HEK293 (cell line): ENCODE measurements at regions not wholly inside any gene's neighbourhood (a gene's known extent, or its start where the extent isn't known, plus 50 kb on each side); places are given as distances from the start of the nearest gene placed in this dataset.
A peak's percentile ranks its signal among the peaks of the same experiment; 100 is the strongest.

Experiments used
- CTCF ChIA-PET: fragments of 350-600 bp; formaldehyde crosslinking; extraction: SDS; loops from one replicate; lab custom pipeline; 2021; ENCODE audit warnings: antibody characterized with exemption; lab: Yijun Ruan, JAX
- POLR2A ChIA-PET: fragments of 300-600 bp; formaldehyde crosslinking; extraction: SDS; loops from one replicate; lab custom pipeline; 2020; ENCODE audit warnings: antibody characterized with exemption, inconsistent platforms; lab: Yijun Ruan, JAX
- H3K27ac ChIP-seq: fragments of 200-500 bp; sonication (Bioruptor generic); 2 replicates; pipeline ENCODE4 v1.5.1; 2014; ENCODE audit warnings: low read depth, low read length, control low read depth, inconsistent platforms; ENCODE audit errors: extremely low read depth
- H3K36me3 ChIP-seq, 2 experiments: fragments of 200-500 bp in 1 of 2; sonication (Bioruptor generic) in 1 of 2; 1 replicate in 1 of 2; 2 replicates in 1 of 2; pipeline ENCODE4 v1.5.1; 2014 to 2017; ENCODE audit warnings: inconsistent platforms in 2 of 2, low read length in 2 of 2; ENCODE audit not compliant: control insufficient read depth in 2 of 2, insufficient read depth in 1 of 2
- H3K4me1 ChIP-seq: fragments of 200-500 bp; sonication (Bioruptor generic); 2 replicates; pipeline ENCODE4 v1.5.1; 2014; ENCODE audit warnings: mild to moderate bottlenecking, low read length, inconsistent platforms; ENCODE audit not compliant: control insufficient read depth, insufficient read depth
- H3K4me3 ChIP-seq: 2 replicates; pipeline ENCODE4 v1.5.1; 2011; ENCODE audit warnings: low read depth, mild to moderate bottlenecking, control low read depth, low read length, moderate library complexity
- H3K9me3 ChIP-seq: fragments of 200-500 bp; sonication (Bioruptor generic); 2 replicates; pipeline ENCODE4 v1.5.1; 2014; ENCODE audit warnings: low read depth, low read length, inconsistent platforms; ENCODE audit not compliant: control insufficient read depth, insufficient read depth
- BCL11A ChIP-seq: fragments of 450-650 bp; formaldehyde crosslinking; IDR thresholded peaks from 2 replicates; pipeline ENCODE4 v1.5.1; 2016; ENCODE audit warnings: low read depth, missing biosample characterization, missing genetic modification characterization
- GLI2 ChIP-seq: fragments of 450-650 bp; formaldehyde crosslinking; IDR thresholded peaks from 2 replicates; pipeline ENCODE4; 2017; ENCODE audit warnings: missing biosample characterization, missing genetic modification characterization, low read depth, borderline replicate concordance
- PRDM1 ChIP-seq: fragments of 450-650 bp; formaldehyde crosslinking; IDR thresholded peaks from 2 replicates; pipeline ENCODE4; 2016; ENCODE audit warnings: missing biosample characterization, missing genetic modification characterization
- SETDB1 ChIP-seq: IDR thresholded peaks from one replicate; pipeline ENCODE4 v1.6.1; 2017; ENCODE audit warnings: mild to moderate bottlenecking, low read length, moderate library complexity, mixed read lengths; ENCODE audit not compliant: insufficient read length
- ZBTB7A ChIP-seq: fragments of 450-650 bp; formaldehyde crosslinking; IDR thresholded peaks from 2 replicates; pipeline ENCODE4 v1.5.1; 2016; ENCODE audit warnings: low read depth, missing biosample characterization, missing genetic modification characterization
- ZBTB8A ChIP-seq: fragments of 450-650 bp; formaldehyde crosslinking; IDR thresholded peaks from 2 replicates; pipeline ENCODE4 v1.5.1; 2016; ENCODE audit warnings: missing biosample characterization, missing genetic modification characterization
- ZFP37 ChIP-seq: fragments of 450-650 bp; formaldehyde crosslinking; IDR thresholded peaks from 2 replicates; pipeline ENCODE4 v1.5.1; 2016; ENCODE audit warnings: missing biosample characterization, missing genetic modification characterization
- ZFP41 ChIP-seq: fragments of 450-650 bp; formaldehyde crosslinking; IDR thresholded peaks from 2 replicates; pipeline ENCODE4 v1.5.1; 2016; ENCODE audit warnings: missing biosample characterization, missing genetic modification characterization, borderline replicate concordance
- ZFP69B ChIP-seq: fragments of 450-650 bp; formaldehyde crosslinking; IDR thresholded peaks from 2 replicates; pipeline ENCODE4 v1.5.1; 2016; ENCODE audit warnings: missing biosample characterization, missing genetic modification characterization
- ZNF133 ChIP-seq: fragments of 450-650 bp; formaldehyde crosslinking; IDR thresholded peaks from 2 replicates; pipeline ENCODE4 v1.5.1; 2016; ENCODE audit warnings: missing biosample characterization, missing genetic modification characterization
- ZNF155 ChIP-seq: fragments of 450-650 bp; formaldehyde crosslinking; IDR thresholded peaks from 2 replicates; pipeline ENCODE4 v1.5.1; 2016; ENCODE audit warnings: missing biosample characterization, missing genetic modification characterization
- ZNF169 ChIP-seq: fragments of 450-650 bp; formaldehyde crosslinking; IDR thresholded peaks from 2 replicates; pipeline ENCODE4 v1.5.1; 2016; ENCODE audit warnings: missing biosample characterization, missing genetic modification characterization
- ZNF184 ChIP-seq: fragments of 450-650 bp; IDR thresholded peaks from 2 replicates; pipeline ENCODE4 v1.5.1; 2018; ENCODE audit warnings: missing biosample characterization, mild to moderate bottlenecking, missing genetic modification characterization
- ZNF366 ChIP-seq: fragments of 450-650 bp; formaldehyde crosslinking; conservative IDR thresholded peaks from 2 replicates; pipeline ENCODE4 v1.5.1; 2016; ENCODE audit warnings: missing biosample characterization, missing genetic modification characterization
- ZNF501 ChIP-seq: fragments of 450-650 bp; formaldehyde crosslinking; IDR thresholded peaks from 2 replicates; pipeline ENCODE4 v1.5.1; 2016; ENCODE audit warnings: missing biosample characterization, missing genetic modification characterization
- ZNF549 ChIP-seq: fragments of 450-650 bp; IDR thresholded peaks from 2 replicates; pipeline ENCODE4 v1.5.1; 2018; ENCODE audit warnings: missing biosample characterization, missing genetic modification characterization, mild to moderate bottlenecking, inconsistent platforms, moderate library complexity
- ZNF558 ChIP-seq: fragments of 450-650 bp; formaldehyde crosslinking; IDR thresholded peaks from 2 replicates; pipeline ENCODE4 v1.5.1; 2016; ENCODE audit warnings: missing biosample characterization, missing genetic modification characterization
- ZNF560 ChIP-seq: fragments of 450-650 bp; formaldehyde crosslinking; IDR thresholded peaks from 2 replicates; pipeline ENCODE4 v1.5.1; 2017; ENCODE audit warnings: missing biosample characterization, missing genetic modification characterization, borderline replicate concordance
- TF ChIP-seq, protein P1 (sequence below): fragments of 450-650 bp; formaldehyde crosslinking; IDR thresholded peaks from 2 replicates; pipeline ENCODE4 v1.5.1; 2016; ENCODE audit warnings: missing biosample characterization, missing genetic modification characterization, borderline replicate concordance
- TF ChIP-seq, protein P2 (sequence below): fragments of 450-650 bp; formaldehyde crosslinking; IDR thresholded peaks from 2 replicates; pipeline ENCODE4 v1.5.0; 2017; ENCODE audit warnings: missing biosample characterization, missing genetic modification characterization, borderline replicate concordance
- TF ChIP-seq, protein P3 (sequence below): fragments of 450-650 bp; IDR thresholded peaks from 2 replicates; pipeline ENCODE4 v1.5.1; 2018; ENCODE audit warnings: missing biosample characterization, mild to moderate bottlenecking, missing genetic modification characterization

DNA sequence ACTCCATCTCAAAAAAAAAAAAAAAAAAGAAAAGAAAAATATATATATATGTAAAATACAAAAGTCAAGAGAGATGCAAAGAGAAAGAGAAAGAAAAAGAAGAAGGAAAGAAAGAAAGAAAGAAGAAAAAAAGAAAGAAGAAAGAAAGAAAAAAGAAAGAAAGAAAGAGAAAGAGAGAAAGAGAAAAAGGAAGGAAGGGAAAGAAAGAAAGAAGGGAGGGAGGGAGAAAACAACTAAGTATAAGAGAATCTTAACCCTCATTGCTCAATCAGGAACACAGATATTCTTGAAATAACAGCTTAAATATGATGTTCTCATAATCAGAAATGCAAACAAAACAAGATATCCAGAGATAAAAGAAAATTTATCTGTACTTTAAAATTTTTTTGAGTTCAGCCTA is 54.4 kb upstream of the MARCKS start:
- H3K4me1 ChIP-seq, result no peaks in the 10 kb centered on the region
- no peaks in the 10 kb centered on the region for H3K36me3 ChIP-seq
- TF ChIP-seq SETDB1 (no peak), PRDM1 (tag by site-specific recombination) (peak; percentile 64), ZNF184 (tag by site-specific recombination) (no peak), ZNF558 (tag by site-specific recombination) (no peak), ZNF366 (tag by site-specific recombination) (peak; percentile 55)
- no peak overlapping the region for H3K4me3 ChIP-seq
- ChIA-PET CTCF (no interaction called here), POLR2A (no interaction called here)
- H3K9me3 ChIP-seq, result no peaks in the 10 kb centered on the region
- no peak overlapping the region for H3K27ac ChIP-seq

DNA sequence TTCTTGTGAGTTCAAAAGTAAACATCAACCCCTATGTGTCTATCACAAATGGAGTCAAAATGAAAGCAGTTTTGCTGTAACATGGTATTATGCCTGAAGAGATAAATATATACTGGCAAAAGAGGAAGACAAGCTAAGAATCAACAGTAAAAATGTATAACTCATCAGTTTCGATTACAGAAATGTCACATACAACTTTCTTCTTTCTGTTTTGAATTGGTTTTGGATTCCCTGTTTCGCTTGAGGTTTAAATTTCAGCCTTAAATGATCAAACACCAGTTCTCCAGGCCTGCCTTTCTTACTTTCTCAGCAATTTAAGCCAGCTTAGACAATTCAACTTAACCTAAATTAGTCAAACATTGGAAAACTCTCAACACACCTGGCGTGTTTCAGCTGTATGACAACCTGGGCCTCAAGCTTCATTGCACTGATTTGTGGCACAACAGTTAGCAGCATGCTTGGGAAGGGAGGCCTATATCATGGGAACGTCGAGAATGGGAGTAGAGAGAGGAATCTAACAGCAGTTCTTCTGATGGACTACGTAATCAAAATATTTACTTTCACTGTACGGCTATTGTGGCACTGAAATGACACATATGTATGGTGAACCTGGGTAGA is 51.9 kb upstream of the MARCKS start:
- Histone ChIP-seq H3K27ac (no peak overlapping the region), H3K36me3 (no peaks in the 10 kb centered on the region)
- CTCF ChIA-PET, result interaction anchor here (0.6 to 1.2 kb wide), 3 partner anchors 12 to 132 kb away, joined by 3 read pairs; no protein-coding TSS in a partner anchor
- no peak for TF ChIP-seq ZNF133 (tag by site-specific recombination)
- no peak for TF ChIP-seq GLI2 (tag by site-specific recombination)
- TF ChIP-seq, protein P1, sequence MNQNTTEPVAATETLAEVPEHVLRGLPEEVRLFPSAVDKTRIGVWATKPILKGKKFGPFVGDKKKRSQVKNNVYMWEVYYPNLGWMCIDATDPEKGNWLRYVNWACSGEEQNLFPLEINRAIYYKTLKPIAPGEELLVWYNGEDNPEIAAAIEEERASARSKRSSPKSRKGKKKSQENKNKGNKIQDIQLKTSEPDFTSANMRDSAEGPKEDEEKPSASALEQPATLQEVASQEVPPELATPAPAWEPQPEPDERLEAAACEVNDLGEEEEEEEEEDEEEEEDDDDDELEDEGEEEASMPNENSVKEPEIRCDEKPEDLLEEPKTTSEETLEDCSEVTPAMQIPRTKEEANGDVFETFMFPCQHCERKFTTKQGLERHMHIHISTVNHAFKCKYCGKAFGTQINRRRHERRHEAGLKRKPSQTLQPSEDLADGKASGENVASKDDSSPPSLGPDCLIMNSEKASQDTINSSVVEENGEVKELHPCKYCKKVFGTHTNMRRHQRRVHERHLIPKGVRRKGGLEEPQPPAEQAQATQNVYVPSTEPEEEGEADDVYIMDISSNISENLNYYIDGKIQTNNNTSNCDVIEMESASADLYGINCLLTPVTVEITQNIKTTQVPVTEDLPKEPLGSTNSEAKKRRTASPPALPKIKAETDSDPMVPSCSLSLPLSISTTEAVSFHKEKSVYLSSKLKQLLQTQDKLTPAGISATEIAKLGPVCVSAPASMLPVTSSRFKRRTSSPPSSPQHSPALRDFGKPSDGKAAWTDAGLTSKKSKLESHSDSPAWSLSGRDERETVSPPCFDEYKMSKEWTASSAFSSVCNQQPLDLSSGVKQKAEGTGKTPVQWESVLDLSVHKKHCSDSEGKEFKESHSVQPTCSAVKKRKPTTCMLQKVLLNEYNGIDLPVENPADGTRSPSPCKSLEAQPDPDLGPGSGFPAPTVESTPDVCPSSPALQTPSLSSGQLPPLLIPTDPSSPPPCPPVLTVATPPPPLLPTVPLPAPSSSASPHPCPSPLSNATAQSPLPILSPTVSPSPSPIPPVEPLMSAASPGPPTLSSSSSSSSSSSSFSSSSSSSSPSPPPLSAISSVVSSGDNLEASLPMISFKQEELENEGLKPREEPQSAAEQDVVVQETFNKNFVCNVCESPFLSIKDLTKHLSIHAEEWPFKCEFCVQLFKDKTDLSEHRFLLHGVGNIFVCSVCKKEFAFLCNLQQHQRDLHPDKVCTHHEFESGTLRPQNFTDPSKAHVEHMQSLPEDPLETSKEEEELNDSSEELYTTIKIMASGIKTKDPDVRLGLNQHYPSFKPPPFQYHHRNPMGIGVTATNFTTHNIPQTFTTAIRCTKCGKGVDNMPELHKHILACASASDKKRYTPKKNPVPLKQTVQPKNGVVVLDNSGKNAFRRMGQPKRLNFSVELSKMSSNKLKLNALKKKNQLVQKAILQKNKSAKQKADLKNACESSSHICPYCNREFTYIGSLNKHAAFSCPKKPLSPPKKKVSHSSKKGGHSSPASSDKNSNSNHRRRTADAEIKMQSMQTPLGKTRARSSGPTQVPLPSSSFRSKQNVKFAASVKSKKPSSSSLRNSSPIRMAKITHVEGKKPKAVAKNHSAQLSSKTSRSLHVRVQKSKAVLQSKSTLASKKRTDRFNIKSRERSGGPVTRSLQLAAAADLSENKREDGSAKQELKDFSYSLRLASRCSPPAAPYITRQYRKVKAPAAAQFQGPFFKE (tag by site-specific recombination), result no peak
- TF ChIP-seq ZBTB8A, result no peak
- TF ChIP-seq ZNF155 (tag by site-specific recombination), result no peak
- no peak for TF ChIP-seq ZNF501 (tag by site-specific recombination)
- TF ChIP-seq ZNF560, result no peak
- TF ChIP-seq, all 188 proteins: peak for 0
- H3K9me3 ChIP-seq, result no peaks in the 10 kb centered on the region
- no peak overlapping the region for H3K4me3 ChIP-seq
- H3K4me1 ChIP-seq, result no peaks in the 10 kb centered on the region
- POLR2A ChIA-PET, result interaction anchor here (0.6 kb wide), 1 partner anchor 86 kb away, joined by 3 read pairs; no protein-coding TSS in a partner anchor

DNA sequence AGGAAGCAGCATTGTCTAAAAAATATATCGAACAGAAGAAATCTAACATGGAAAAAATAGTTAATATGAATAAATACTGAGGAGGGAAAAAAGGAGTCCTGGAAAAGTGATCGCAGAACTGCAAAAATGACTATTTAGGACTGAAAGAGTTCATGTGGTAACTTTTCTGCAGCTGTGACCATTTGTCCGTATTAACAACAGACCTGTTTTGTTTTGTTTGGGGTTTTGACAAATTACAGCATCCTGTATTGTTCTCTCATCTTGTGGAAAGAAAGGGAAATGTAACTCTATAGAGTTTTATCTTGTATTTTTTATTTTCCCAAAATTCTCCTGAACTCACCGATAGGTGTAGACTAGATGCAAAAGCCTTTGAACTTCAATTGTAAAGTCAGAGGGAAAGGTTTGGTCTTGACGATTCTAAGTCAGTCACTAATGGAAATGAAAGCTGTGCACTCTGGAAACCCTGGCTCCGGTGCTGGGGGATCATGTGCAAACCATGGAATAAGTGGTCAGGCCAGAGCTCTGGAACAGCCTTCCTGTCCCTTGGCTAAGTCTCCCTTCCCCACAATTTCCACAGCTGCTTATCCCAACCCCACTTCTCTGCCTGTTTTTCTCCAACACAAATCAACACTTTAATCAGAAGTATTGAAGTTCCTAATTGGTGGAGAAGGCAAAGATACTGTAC is 51.2 kb upstream of the MARCKS start:
- Histone ChIP-seq H3K27ac (no peak overlapping the region), H3K9me3 (no peaks in the 10 kb centered on the region), H3K4me1 (no peaks in the 10 kb centered on the region), H3K36me3 (no peaks in the 10 kb centered on the region), H3K4me3 (no peak overlapping the region)
- CTCF ChIA-PET, result interaction anchor here (0.5 to 0.6 kb wide), 2 partner anchors 55 to 100 kb away, joined by 3 read pairs; no protein-coding TSS in a partner anchor
- POLR2A ChIA-PET, result interaction anchor here (0.6 kb wide), 1 partner anchor 87 kb away, joined by 3 read pairs; no protein-coding TSS in a partner anchor
- TF ChIP-seq ZNF549 (no peak), ZNF366 (tag by site-specific recombination) (no peak), ZBTB7A (tag by site-specific recombination) (no peak), ZNF169 (no peak), ZFP41 (tag by site-specific recombination) (no peak), ZFP69B (no peak), BCL11A (no peak), ZFP37 (tag by site-specific recombination) (no peak)
- TF ChIP-seq, protein P2, sequence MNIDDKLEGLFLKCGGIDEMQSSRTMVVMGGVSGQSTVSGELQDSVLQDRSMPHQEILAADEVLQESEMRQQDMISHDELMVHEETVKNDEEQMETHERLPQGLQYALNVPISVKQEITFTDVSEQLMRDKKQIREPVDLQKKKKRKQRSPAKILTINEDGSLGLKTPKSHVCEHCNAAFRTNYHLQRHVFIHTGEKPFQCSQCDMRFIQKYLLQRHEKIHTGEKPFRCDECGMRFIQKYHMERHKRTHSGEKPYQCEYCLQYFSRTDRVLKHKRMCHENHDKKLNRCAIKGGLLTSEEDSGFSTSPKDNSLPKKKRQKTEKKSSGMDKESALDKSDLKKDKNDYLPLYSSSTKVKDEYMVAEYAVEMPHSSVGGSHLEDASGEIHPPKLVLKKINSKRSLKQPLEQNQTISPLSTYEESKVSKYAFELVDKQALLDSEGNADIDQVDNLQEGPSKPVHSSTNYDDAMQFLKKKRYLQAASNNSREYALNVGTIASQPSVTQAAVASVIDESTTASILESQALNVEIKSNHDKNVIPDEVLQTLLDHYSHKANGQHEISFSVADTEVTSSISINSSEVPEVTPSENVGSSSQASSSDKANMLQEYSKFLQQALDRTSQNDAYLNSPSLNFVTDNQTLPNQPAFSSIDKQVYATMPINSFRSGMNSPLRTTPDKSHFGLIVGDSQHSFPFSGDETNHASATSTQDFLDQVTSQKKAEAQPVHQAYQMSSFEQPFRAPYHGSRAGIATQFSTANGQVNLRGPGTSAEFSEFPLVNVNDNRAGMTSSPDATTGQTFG, result no peak
- TF ChIP-seq, protein P3, sequence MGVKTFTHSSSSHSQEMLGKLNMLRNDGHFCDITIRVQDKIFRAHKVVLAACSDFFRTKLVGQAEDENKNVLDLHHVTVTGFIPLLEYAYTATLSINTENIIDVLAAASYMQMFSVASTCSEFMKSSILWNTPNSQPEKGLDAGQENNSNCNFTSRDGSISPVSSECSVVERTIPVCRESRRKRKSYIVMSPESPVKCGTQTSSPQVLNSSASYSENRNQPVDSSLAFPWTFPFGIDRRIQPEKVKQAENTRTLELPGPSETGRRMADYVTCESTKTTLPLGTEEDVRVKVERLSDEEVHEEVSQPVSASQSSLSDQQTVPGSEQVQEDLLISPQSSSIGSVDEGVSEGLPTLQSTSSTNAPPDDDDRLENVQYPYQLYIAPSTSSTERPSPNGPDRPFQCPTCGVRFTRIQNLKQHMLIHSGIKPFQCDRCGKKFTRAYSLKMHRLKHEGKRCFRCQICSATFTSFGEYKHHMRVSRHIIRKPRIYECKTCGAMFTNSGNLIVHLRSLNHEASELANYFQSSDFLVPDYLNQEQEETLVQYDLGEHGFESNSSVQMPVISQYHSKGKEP (tag by site-specific recombination), result no peak
